ENCODE measurements at regions not wholly inside any gene's neighbourhood (a gene's known extent, or its start where the extent isn't known, plus 50 kb on each side); places are given as distances from the start of the nearest gene placed in this dataset.

DNA sequence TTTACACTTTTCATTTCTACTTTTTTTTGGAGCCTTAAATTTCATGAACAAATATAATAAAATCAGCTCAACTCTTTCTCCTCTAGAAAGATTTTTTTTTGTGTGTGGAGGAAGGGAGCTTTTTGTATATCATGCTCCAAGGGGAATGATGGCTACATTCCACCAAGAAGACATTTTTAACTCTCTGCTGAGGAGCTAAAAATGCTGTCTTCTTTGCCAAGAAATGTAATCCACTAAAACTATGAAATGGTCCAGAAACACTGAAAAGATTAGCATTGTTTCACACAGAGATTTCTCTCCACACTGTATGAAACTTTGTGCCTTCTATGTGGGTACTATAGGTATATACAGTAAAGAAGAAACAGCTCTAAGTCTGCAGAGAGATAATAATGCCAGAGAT is 74.1 kb upstream of the ANK3 start:
- no peak for DNase-seq

DNA sequence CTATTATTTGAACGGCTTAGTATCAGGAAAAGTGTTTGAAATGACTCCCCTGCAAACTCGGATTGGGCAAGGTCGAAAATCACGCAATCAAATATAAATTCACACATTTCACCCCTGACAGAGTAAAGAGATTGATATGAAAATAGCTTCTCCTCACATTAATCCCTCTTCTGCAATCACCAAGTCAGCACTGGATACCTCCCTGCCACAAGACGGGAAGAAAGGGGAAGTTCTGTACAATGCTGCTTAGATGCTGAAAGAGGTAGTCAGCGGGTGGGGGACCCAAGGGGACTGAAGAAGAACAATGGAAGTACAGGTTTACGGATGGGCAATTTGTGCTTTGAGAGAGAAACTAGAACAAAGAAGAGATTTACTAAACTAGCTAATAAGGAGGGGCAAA is 72.0 kb upstream of the ANK3 start:
- DNase-seq = no peak

DNA sequence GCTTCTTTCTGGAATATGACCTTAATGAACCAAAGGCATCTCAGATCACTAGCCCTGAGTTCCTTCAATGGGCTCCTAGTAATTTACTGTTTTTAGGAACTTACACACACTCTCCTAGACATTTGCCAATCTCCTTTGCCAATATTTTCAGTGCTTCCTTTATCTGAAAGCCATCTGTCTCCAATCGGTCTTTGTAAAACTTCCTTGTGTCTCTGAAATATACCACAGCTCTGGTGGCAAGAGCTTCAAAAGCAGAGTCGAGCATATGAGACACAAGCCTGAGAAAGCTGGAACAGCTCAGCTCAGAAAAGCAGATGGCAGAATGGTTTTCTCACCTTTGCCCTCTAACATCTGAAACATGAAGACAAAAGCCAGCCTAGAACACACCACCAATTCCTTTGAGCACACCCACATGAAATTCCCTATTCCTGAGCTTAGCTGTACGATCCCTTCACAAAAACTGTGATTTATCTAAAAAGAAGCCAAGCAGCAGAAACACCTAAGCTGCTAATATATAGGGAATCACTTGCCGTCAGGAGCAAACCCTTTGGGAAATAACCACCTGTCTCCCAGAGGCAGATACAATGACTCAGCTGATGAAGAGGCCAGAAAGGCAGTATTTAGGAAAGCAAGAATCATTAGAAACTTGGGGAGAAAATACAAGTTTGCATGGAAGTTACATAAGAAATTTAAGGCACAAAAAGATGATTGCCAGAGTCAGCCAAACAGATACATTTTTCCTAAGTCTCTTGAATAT is 70.2 kb upstream of the ANK3 start:
- DNase-seq = no peak

DNA sequence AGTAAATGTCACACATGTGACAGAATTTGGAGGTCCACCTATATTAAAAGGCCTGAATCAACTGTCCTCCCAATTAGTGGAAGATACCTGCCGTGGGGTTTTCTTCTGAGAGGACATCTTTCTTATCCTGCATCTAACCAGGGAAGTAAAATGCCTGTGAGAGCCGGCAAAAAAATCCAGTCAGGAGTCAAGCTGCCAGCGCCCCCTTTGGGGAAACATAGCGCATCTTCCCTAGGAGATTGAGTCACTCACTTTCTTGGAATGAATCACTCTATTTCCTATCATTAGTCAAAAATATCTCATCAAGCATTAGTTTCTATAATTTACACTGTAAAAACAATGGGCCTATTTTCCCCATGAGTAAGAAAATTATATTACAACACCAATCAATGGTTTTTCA is 66.4 kb upstream of the ANK3 start:
- DNase-seq = no peak

DNA sequence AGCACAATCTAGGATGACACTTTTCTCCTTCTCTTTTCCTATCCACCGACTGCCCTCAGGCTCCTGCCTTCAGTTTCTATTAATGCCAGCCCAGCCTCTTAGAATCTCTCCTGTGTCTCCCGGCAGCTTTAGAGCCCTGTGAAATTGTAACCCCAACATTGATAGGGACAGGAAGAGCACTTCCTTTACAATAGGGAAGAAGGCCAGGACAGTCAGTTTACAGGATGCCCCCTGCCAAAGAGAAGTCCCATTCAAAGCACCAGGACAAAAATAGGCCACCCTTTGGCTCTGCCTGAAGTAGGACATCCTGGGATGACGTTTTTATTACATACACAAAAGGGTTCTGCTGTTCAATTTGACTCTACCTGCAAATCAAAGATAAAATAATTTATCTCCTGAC is 64.7 kb upstream of the ANK3 start:
- DNase-seq = no peak

DNA sequence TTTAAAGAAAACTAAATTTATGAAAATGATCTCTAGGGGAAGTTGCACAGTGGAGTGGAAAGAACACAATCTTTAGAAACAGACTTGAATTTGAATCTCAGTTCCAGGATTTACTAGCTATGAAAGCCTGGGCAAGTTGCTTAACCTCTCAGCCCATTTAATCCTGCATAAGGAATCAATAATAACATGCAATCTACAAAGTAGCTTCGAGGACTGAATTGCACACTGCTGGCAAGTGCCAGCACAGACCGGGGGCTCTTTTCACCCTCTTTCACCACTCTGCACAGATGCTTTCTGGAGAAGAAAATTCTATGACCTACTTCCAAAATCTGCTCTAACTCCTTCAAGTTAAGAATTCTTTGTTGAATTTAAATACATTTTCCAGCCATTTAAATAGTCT is 63.4 kb upstream of the ANK3 start:
- no peak for DNase-seq

DNA sequence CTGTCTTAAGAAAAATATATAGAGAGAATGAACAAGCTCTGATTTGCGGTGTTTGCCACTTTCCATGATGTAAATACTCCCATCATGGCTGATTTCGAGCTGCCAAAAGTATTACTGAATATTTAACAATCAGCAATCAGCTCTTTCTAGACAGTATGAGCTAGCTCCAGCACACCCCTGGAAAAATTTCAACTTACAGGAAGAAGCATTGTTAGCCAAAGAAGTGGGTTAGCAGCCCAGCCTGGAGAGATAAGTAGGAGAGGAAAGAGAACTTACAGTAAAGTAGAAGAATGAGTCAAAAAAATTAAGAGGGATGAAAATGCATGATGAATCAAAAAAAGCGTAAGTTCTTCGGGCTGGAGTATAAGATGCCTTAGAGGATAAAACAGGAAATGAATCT is 60.6 kb upstream of the ANK3 start:
- no peak for DNase-seq

DNA sequence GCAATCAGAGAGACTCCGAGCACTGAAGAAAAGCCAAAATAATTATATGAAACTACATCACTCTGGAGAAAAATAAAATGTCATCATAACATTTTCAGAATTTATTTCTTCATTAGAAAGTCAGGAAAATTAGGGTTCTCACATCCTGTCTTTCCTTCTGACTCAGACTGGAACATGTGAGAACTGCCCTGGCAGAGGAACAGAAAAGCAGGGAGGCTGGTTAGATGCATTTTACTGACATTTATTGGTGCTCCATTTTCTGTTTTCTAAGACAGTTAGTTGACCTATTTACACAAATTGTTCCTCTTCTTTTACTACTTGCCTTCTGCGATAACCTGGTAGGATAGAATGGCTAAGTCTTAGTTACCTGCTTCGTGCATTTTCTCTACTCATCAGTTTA is 58.6 kb upstream of the ANK3 start:
- DNase-seq = no peak

DNA sequence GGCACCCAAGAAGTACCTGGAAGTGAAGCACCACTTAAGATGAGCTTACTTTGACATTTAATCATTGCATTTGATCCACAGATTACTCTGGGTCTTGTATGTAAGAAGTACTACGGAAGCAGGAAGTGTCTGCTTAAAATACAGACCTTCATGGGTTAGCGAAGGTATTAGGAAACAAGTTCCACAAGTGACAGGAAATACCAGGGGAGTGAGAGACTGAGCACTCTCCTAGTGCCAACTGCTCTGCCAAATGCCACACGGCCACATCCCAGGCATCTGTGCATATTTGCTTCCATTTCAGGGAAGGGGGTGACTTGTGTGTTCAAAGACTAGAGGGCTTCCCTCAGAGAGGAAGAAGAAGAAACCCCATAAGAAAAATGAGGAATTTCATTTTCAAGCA is 57.2 kb upstream of the ANK3 start:
- no peak for DNase-seq

DNA sequence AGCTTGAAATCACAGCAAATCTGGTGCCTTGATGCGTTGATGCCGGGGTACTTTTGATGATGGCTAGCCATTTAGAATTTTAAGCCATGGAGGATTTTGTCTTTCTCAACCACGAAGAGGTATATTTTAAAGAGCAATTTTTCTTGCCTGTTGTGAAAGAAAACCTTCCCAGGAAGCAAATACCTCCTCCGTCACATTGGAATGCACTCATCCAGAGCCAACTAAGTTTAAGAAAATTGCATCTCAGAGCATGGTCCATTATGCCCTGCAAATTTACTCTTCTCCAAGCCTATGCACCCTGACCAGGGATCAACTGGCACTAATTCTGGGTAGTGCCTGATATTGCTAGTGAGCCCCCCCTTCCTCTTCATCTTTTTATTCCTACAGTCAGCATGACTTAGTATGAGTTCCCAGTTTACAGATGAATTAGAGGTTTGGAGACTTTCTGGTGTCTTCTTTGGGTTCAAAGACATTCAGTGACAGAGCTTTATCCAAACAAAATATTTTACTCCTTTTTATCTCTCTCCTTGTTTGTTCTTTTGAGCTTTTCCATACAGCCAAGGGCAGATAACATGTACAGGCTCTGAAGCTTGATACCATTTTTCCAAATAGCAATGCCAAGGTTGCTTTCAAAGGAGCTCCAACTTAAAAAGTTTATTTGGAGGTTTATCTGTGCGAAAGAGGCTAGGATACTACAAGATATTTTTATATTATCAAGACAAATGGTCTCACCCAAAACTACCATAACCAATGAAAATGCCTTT is 56.6 kb upstream of the ANK3 start:
- no peak for DNase-seq

DNA sequence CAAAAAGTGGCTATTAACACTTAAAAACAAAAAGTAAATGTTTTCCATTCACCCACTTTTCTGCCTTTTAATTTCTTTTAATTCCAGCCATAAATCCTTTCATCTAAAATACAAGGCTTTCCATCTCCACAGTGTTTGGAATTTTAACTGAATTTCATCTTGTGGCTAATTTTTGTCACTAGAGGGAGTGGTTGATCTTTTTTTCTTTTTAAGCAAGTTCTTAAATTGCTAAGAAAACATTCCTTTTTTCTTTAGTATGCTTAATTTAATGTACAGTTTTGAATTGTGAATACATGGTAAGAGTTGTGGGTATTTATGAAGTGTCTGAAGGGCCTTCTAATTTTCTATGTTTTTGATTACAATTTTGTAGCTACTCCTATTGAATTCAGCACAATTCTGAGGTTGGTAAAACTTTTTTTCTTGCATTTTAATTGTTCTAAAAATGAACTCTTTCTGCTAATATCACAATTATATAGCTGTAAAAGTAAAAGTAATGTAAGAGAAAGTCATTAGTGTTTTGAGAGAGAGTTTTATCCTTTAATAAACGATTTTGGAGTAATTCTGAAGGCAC is 54.9 kb upstream of the ANK3 start:
- DNase-seq = no peak

DNA sequence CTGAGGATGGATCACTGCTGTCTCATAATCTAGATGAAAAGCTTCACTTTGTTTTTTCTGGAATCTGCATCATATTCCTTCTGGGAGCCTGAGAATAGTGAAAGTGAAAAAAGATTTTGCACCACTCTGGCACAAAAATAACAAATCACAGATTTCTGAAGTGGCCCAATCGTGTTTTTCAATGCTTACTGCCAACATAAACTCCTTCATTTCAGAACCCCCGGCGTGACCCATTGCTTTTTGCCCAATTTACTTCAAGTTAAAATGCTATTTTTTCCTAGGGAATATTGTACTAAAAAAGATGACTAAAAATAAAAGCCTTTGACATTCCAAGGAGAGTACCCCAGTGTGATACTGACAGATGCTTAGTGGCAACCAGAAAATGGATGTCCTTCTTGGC is 53.7 kb upstream of the ANK3 start:
- no peak for DNase-seq

DNA sequence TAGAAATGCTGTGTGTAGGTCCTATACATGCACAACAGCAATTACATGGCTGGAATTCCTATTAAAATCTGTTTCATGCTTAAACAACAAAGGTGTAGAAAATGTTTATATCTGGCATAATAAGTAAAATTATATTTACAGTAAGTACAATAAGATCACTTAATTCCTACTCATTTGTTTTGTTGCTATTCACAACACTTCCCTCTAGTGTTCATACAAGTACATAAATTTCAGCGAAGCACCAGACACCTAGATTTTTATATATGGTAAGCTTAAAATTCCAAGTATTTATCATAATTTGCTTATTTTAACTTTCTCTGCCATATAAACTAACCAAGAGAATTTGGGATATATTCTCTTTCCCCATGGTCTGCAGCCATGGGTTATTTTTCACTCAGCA is 51.8 kb upstream of the ANK3 start:
- no peak for DNase-seq

DNA sequence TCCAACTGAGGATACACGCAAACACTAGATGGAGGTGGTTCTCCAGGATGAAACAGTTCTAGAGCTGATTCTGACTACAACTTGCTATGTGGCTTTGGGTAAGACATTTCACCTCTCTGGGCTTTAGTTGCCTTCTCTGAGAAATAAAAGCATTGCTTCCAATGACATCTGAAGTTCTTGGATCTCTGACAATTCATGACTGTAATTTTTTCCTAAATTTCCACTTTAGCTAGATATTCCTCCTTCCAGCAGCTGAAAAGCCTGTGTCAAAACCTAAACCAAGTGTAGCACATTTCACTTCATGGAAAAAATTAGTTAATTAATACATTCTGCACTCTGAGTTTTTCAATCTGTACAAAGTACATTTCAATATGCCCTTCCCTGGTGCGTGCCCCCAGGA is 50.0 kb upstream of the ANK3 start:
- no peak for DNase-seq

All from NCI-H1105 (cell line).